ENCODE measurements at regions not wholly inside any gene's neighbourhood (a gene's known extent, or its start where the extent isn't known, plus 50 kb on each side); places are given as distances from the start of the nearest gene placed in this dataset.

DNA sequence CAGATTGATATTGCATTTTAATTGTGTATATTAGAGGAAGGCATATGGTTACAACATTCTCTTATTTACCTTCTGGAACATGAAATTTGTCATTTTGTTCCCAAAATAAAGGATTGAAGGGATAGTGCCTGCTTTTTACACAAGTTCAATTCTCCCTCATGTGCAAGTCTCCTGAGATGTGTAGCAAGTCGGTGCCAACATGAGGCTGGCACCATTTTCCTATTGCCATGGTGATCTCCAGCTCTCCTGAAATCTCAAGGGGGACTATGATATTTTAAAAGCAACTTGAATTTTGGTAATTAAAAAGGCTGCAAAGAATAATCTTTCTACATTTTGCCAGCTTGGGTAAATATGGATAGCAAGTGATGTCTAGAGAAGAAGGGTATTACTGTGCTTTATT lies 693.3 kb upstream of the WWC1 start:
- H3K27ac Mint-ChIP-seq, result no peak overlapping the region
- Histone ChIP-seq H4K20me1 (ENCODE audit: insufficient read depth, low read length) (no peaks in the 10 kb centered on the region), H3K27ac (ENCODE audit: low read depth in 1 of 2, low read length in 2 of 2) (no peak overlapping the region), H3K4me2 (replicated peaks; ENCODE audit: extremely low read depth, low read length, poor library complexity, severe bottlenecking) (no peak overlapping the region), H3K4me1 (ENCODE audit: control insufficient read depth in 1 of 2, insufficient read depth in 2 of 2, low read length in 2 of 2) (no peaks in the 10 kb centered on the region), H3K79me2 (ENCODE audit: insufficient read depth, low read length) (no peaks in the 10 kb centered on the region), H3K9me3 (replicated peaks in 1 of 2; ENCODE audit: control insufficient read depth in 1 of 2, insufficient read depth in 1 of 2, low read length in 2 of 2) (no peaks in the 10 kb centered on the region), H3K27me3 (ENCODE audit: control insufficient read depth in 2 of 2, insufficient read depth in 2 of 2, low read length in 2 of 2) (no peaks in the 10 kb centered on the region), H3K4me3 (replicated peaks in 1 of 3; ENCODE audit: low read depth in 2 of 3, low read length in 3 of 3) (no peak overlapping the region), H3K9ac (ENCODE audit: insufficient read depth, low read length, poor library complexity, severe bottlenecking) (no peak overlapping the region), H3K36me3 (replicated peaks in 1 of 2; ENCODE audit: control insufficient read depth in 1 of 2, insufficient read depth in 2 of 2, low read length in 2 of 2) (no peaks in the 10 kb centered on the region), H2AFZ (ENCODE audit: insufficient read depth, low read depth, low read length, poor library complexity, severe bottlenecking) (no peak overlapping the region)
- no peaks in the 10 kb centered on the region for H3K36me3 Mint-ChIP-seq
- intact Hi-C loops (cut with micrococcal nuclease), result no loop called here
- DNase-seq, result no peak
- no peaks in the 10 kb centered on the region for H3K4me1 Mint-ChIP-seq
- TF ChIP-seq, protein P1, sequence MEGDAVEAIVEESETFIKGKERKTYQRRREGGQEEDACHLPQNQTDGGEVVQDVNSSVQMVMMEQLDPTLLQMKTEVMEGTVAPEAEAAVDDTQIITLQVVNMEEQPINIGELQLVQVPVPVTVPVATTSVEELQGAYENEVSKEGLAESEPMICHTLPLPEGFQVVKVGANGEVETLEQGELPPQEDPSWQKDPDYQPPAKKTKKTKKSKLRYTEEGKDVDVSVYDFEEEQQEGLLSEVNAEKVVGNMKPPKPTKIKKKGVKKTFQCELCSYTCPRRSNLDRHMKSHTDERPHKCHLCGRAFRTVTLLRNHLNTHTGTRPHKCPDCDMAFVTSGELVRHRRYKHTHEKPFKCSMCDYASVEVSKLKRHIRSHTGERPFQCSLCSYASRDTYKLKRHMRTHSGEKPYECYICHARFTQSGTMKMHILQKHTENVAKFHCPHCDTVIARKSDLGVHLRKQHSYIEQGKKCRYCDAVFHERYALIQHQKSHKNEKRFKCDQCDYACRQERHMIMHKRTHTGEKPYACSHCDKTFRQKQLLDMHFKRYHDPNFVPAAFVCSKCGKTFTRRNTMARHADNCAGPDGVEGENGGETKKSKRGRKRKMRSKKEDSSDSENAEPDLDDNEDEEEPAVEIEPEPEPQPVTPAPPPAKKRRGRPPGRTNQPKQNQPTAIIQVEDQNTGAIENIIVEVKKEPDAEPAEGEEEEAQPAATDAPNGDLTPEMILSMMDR (IDR thresholded peaks at IDR 0.05), result no peak
- 100% methylated on average over 1 of the region's 1 CpG for WGBS (ENCODE audit: insufficient coverage)
- H3K4me3 Mint-ChIP-seq, result no peak overlapping the region
- H3K9me3 Mint-ChIP-seq, result peaks cover 0 to 2% (median 0%) of the 10 kb centered on the region in 7 donors
- peaks cover 0 to 2% (median 0%) of the 10 kb centered on the region in 3 donors for H3K27me3 Mint-ChIP-seq (ENCODE audit: low read depth in 3 of 3)

DNA sequence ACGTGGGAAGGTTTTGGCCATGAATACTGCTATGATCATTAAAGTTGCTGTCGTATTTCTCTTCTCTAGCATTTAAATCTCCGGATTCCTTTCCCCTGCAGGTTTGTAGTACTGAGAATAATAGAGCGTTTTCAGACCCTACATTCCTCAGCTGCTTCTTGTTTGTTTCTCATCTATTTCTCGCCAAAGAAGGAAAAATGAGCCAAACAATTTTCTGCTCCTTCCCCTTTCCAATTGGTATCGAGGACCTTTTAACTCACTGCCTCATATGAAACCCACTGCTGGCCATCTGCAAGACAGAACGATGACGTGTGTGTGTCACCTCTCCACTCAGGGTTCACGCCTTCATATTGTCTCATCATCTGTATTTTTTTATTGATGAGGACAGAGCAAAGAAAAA lies 689.4 kb upstream of the WWC1 start:
- intact Hi-C loops (cut with micrococcal nuclease), result no loop called here
- Histone ChIP-seq H4K20me1 (ENCODE audit: insufficient read depth, low read length) (no peaks in the 10 kb centered on the region), H3K27me3 (ENCODE audit: control insufficient read depth in 2 of 2, insufficient read depth in 2 of 2, low read length in 2 of 2) (no peaks in the 10 kb centered on the region), H3K79me2 (ENCODE audit: insufficient read depth, low read length) (no peaks in the 10 kb centered on the region), H3K27ac (ENCODE audit: low read depth in 1 of 2, low read length in 2 of 2) (no peak overlapping the region), H2AFZ (ENCODE audit: insufficient read depth, low read depth, low read length, poor library complexity, severe bottlenecking) (no peak overlapping the region), H3K4me3 (replicated peaks in 1 of 3; ENCODE audit: low read depth in 2 of 3, low read length in 3 of 3) (no peak overlapping the region), H3K4me2 (replicated peaks; ENCODE audit: extremely low read depth, low read length, poor library complexity, severe bottlenecking) (no peak overlapping the region), H3K36me3 (replicated peaks in 1 of 2; ENCODE audit: control insufficient read depth in 1 of 2, insufficient read depth in 2 of 2, low read length in 2 of 2) (no peaks in the 10 kb centered on the region), H3K4me1 (ENCODE audit: control insufficient read depth in 1 of 2, insufficient read depth in 2 of 2, low read length in 2 of 2) (no peaks in the 10 kb centered on the region), H3K9me3 (replicated peaks in 1 of 2; ENCODE audit: control insufficient read depth in 1 of 2, insufficient read depth in 1 of 2, low read length in 2 of 2) (peaks cover 0 to 2% of the 10 kb centered on the region in 2 donors), H3K9ac (ENCODE audit: insufficient read depth, low read length, poor library complexity, severe bottlenecking) (no peak overlapping the region)
- 83% methylated on average over 1 of the region's 9 CpGs for WGBS (ENCODE audit: insufficient coverage)
- DNase-seq, result no peak
- H3K27me3 Mint-ChIP-seq (ENCODE audit: low read depth in 3 of 3), result peaks cover 0 to 2% (median 2%) of the 10 kb centered on the region in 3 donors
- H3K36me3 Mint-ChIP-seq, result no peaks in the 10 kb centered on the region
- TF ChIP-seq, protein P1 (IDR thresholded peaks at IDR 0.05), result no peak
- no peaks in the 10 kb centered on the region for H3K4me1 Mint-ChIP-seq
- no peak overlapping the region for H3K4me3 Mint-ChIP-seq
- peaks cover 0 to 4% (median 0%) of the 10 kb centered on the region in 7 donors for H3K9me3 Mint-ChIP-seq
- H3K27ac Mint-ChIP-seq, result no peak overlapping the region

Data from CD14-positive monocyte (primary cell).